Liver (tissue), 8 donors: ENCODE measurements at regions not wholly inside any gene's neighbourhood (a gene's known extent, or its start where the extent isn't known, plus 50 kb on each side); places are given as distances from the start of the nearest gene placed in this dataset.

ENCODE experiments used
- DNase-seq: peaks from one replicate; pipeline ENCODE4 v3.0.0-alpha.2; 2017; ENCODE audit warnings: low spot score
- H3K27ac ChIP-seq, 2 donors: one replicate each; pipeline ENCODE4 v1.7.0; 2013; ENCODE audit warnings: inconsistent platforms in 2 of 2, low read length in 2 of 2, control low read depth in 1 of 2, low read depth in 1 of 2, mild to moderate bottlenecking in 1 of 2
- H3K27me3 ChIP-seq, 4 donors: one replicate each; pipeline versions ENCODE4 v1.6.1 to v1.7.0; 2013; ENCODE audit warnings: low read length in 3 of 4, inconsistent platforms in 1 of 4, mild to moderate bottlenecking in 1 of 4, moderate library complexity in 1 of 4; ENCODE audit not compliant: control insufficient read depth in 4 of 4, insufficient read depth in 4 of 4
- H3K36me3 ChIP-seq, 4 donors: one replicate each; pipeline versions ENCODE4 v1.6.1 to v1.7.0; 2013; ENCODE audit warnings: low read length in 3 of 4, mild to moderate bottlenecking in 3 of 4, low read depth in 1 of 4, moderate library complexity in 1 of 4; ENCODE audit not compliant: control insufficient read depth in 4 of 4, insufficient read depth in 3 of 4
- H3K4me1 ChIP-seq, 4 donors: one replicate each; pipeline versions ENCODE4 v1.6.1 to v1.7.0; 2013; ENCODE audit warnings: low read length in 3 of 4, mild to moderate bottlenecking in 3 of 4, moderate library complexity in 1 of 4; ENCODE audit not compliant: control insufficient read depth in 4 of 4, insufficient read depth in 4 of 4
- H3K4me3 ChIP-seq, 3 donors: one replicate each; pipeline versions ENCODE4 v1.6.1 to v1.7.0; 2013; ENCODE audit warnings: low read length in 3 of 3, control low read depth in 1 of 3, low read depth in 1 of 3, mild to moderate bottlenecking in 1 of 3
- H3K9ac ChIP-seq, 2 donors: one replicate each; pipeline ENCODE4 v1.7.0; 2013; ENCODE audit warnings: low read length in 2 of 2, mild to moderate bottlenecking in 2 of 2, moderate library complexity in 2 of 2, control low read depth in 1 of 2, low read depth in 1 of 2
- H3K9me3 ChIP-seq, 4 donors: one replicate each; pipeline versions ENCODE4 v1.6.1 to v1.7.0; 2013; ENCODE audit warnings: low read length in 3 of 4; ENCODE audit not compliant: control insufficient read depth in 4 of 4
- ATF3 ChIP-seq: IDR thresholded peaks from 2 replicates; pipeline ENCODE4 v1.6.1; 2016; ENCODE audit warnings: antibody characterized with exemption
- CTCF ChIP-seq: fragments of 150-350 bp; IDR thresholded peaks from 2 replicates; pipeline ENCODE4 v1.5.1; 2017; ENCODE audit warnings: improper control_type of control experiment, low read depth, low read length; ENCODE audit not compliant: missing input control
- EGR1 ChIP-seq, 2 donors: IDR thresholded peaks; 2 replicates each; pipeline ENCODE4 v1.6.1; 2016 to 2018; ENCODE audit warnings: antibody characterized with exemption in 2 of 2, low read depth in 2 of 2
- GABPA ChIP-seq, 2 donors: IDR thresholded peaks in 1 of 2; conservative IDR thresholded peaks in 1 of 2; 2 replicates each; pipeline ENCODE4 v1.6.1; 2016; ENCODE audit warnings: antibody characterized with exemption in 2 of 2, mild to moderate bottlenecking in 1 of 2, moderate library complexity in 1 of 2
- HNF4A ChIP-seq, 2 donors: conservative IDR thresholded peaks; 2 replicates each; pipeline ENCODE4 v1.6.1; 2016; ENCODE audit warnings: antibody characterized with exemption in 2 of 2, mild to moderate bottlenecking in 2 of 2
- HNF4G ChIP-seq: IDR thresholded peaks from 2 replicates; pipeline ENCODE4 v1.6.1; 2016; ENCODE audit warnings: antibody characterized with exemption
- NR2F2 ChIP-seq: IDR thresholded peaks from 2 replicates; pipeline ENCODE4 v1.6.1; 2016; ENCODE audit warnings: antibody characterized with exemption
- RAD21 ChIP-seq, 2 donors: IDR thresholded peaks; 2 replicates each; pipeline ENCODE4 v1.6.1; 2016; ENCODE audit warnings: antibody characterized with exemption in 2 of 2, mild to moderate bottlenecking in 2 of 2
- RXRA ChIP-seq, 2 donors: IDR thresholded peaks; 2 replicates each; pipeline ENCODE4 v1.6.1; 2017 to 2018; ENCODE audit warnings: antibody characterized with exemption in 2 of 2, mild to moderate bottlenecking in 1 of 2
- SP1 ChIP-seq: IDR thresholded peaks from 2 replicates; pipeline ENCODE4 v1.6.1; 2018; ENCODE audit warnings: antibody characterized with exemption, mild to moderate bottlenecking
- TAF1 ChIP-seq: conservative IDR thresholded peaks from 2 replicates; pipeline ENCODE4 v1.6.1; 2016; ENCODE audit warnings: antibody characterized with exemption, mild to moderate bottlenecking
- YY1 ChIP-seq: IDR thresholded peaks from 2 replicates; pipeline ENCODE4 v1.6.1; 2016; ENCODE audit warnings: antibody characterized with exemption, mild to moderate bottlenecking
- WGBS: extraction: QIAGEN DNeasy Blood & Tissue Kit; methylation state at CpG from one replicate; pipeline ENCODE4 v1.1.7; 2013; 5-methylcytosine and 5-hydroxymethylcytosine counted together
- TF ChIP-seq, protein P1 (sequence below): IDR thresholded peaks from 2 replicates; pipeline ENCODE4 v1.6.1; 2016; ENCODE audit warnings: antibody characterized with exemption
- TF ChIP-seq, protein P2 (sequence below): IDR thresholded peaks from 2 replicates; pipeline ENCODE4 v1.6.1; 2016; ENCODE audit warnings: antibody characterized with exemption
- donor health status: healthy.
- donor health status: healthy.
- donor health status: healthy.
- donor health status: healthy.
- donor health status: healthy.

GRCh38 chr5:3167473-3167872 lies 416.0 kb upstream of the IRX2 start:
- H3K4me1 ChIP-seq: no peaks in the 10 kb centered on the region
- no peak for DNase-seq
- no peak overlapping the region for H3K27ac ChIP-seq
- no peak overlapping the region for H3K4me3 ChIP-seq
- TF ChIP-seq GABPA (IDR thresholded peaks at IDR 0.05 in 1 of 2, conservative IDR thresholded peaks at IDR 0.05 in 1 of 2): no peak
- no peak for TF ChIP-seq RAD21 (IDR thresholded peaks at IDR 0.05)
- no peak for TF ChIP-seq EGR1 (IDR thresholded peaks at IDR 0.05; ENCODE audit: low read depth in 2 of 2)
- H3K27me3 ChIP-seq: no peaks in the 10 kb centered on the region
- no peaks in the 10 kb centered on the region for H3K36me3 ChIP-seq
- peaks cover 0 to 8% (median 4%) of the 10 kb centered on the region in 4 donors for H3K9me3 ChIP-seq
- no peak overlapping the region for H3K9ac ChIP-seq

GRCh38 chr5:3163626-3164025 lies 412.1 kb upstream of the IRX2 start:
- WGBS: 67% methylated on average over 6 of the region's 6 CpGs
- TF ChIP-seq, protein P1, sequence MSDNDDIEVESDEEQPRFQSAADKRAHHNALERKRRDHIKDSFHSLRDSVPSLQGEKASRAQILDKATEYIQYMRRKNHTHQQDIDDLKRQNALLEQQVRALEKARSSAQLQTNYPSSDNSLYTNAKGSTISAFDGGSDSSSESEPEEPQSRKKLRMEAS: no peak
- TF ChIP-seq CTCF (no peak), YY1 (no peak), TAF1 (no peak), ATF3 (no peak), RAD21 (IDR thresholded peaks at IDR 0.05) (no peak), HNF4G (no peak), RXRA (IDR thresholded peaks at IDR 0.05) (no peak), GABPA (IDR thresholded peaks at IDR 0.05 in 1 of 2, conservative IDR thresholded peaks at IDR 0.05 in 1 of 2) (no peak), HNF4A (conservative IDR thresholded peaks at IDR 0.05) (no peak), SP1 (no peak)
- TF ChIP-seq, protein P2, sequence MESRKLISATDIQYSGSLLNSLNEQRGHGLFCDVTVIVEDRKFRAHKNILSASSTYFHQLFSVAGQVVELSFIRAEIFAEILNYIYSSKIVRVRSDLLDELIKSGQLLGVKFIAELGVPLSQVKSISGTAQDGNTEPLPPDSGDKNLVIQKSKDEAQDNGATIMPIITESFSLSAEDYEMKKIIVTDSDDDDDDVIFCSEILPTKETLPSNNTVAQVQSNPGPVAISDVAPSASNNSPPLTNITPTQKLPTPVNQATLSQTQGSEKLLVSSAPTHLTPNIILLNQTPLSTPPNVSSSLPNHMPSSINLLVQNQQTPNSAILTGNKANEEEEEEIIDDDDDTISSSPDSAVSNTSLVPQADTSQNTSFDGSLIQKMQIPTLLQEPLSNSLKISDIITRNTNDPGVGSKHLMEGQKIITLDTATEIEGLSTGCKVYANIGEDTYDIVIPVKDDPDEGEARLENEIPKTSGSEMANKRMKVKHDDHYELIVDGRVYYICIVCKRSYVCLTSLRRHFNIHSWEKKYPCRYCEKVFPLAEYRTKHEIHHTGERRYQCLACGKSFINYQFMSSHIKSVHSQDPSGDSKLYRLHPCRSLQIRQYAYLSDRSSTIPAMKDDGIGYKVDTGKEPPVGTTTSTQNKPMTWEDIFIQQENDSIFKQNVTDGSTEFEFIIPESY: no peak

GRCh38 chr5:3161672-3162071 lies 410.2 kb upstream of the IRX2 start:
- no peak overlapping the region for H3K9ac ChIP-seq
- H3K36me3 ChIP-seq: no peaks in the 10 kb centered on the region
- no peaks in the 10 kb centered on the region for H3K27me3 ChIP-seq
- peaks cover 0 to 3% (median 0%) of the 10 kb centered on the region in 4 donors for H3K9me3 ChIP-seq
- TF ChIP-seq TAF1 (no peak), SP1 (no peak), GABPA (IDR thresholded peaks at IDR 0.05 in 1 of 2, conservative IDR thresholded peaks at IDR 0.05 in 1 of 2) (no peak), HNF4A (conservative IDR thresholded peaks at IDR 0.05) (no peak), NR2F2 (no peak), RXRA (IDR thresholded peaks at IDR 0.05) (no peak)
- TF ChIP-seq, protein P2: no peak
- TF ChIP-seq, protein P1: no peak
- H3K27ac ChIP-seq: no peak overlapping the region
- DNase-seq: no peak
- 60% methylated on average over 8 of the region's 8 CpGs for WGBS
- no peak overlapping the region for H3K4me3 ChIP-seq
- no peaks in the 10 kb centered on the region for H3K4me1 ChIP-seq

More at GRCh38 chr5:3163626-3164025, 412.1 kb upstream of the IRX2 start:
- no peak overlapping the region for H3K27ac ChIP-seq
- DNase-seq: no peak
- no peak overlapping the region for H3K4me3 ChIP-seq
- no peaks in the 10 kb centered on the region for H3K4me1 ChIP-seq
- H3K27me3 ChIP-seq: no peaks in the 10 kb centered on the region
- no peak overlapping the region for H3K9ac ChIP-seq
- peaks cover 0 to 8% (median 1%) of the 10 kb centered on the region in 4 donors for H3K9me3 ChIP-seq
- no peaks in the 10 kb centered on the region for H3K36me3 ChIP-seq
